Lower leg skin (tissue), 3 donors: ENCODE measurements at regions not wholly inside any gene's neighbourhood (a gene's known extent, or its start where the extent isn't known, plus 50 kb on each side); places are given as distances from the start of the nearest gene placed in this dataset.

Source experiments
- CTCF ChIP-seq, 3 donors: fragments of 450-650 bp; IDR thresholded peaks; one replicate each; pipeline ENCODE4 v1.5.1; 2016; ENCODE audit warnings: antibody characterized with exemption in 3 of 3, mild to moderate bottlenecking in 3 of 3, moderate library complexity in 2 of 3
- POLR2A ChIP-seq, 2 donors: fragments of 450-650 bp; IDR thresholded peaks; one replicate each; pipeline ENCODE4 v1.6.1; 2016 to 2017; ENCODE audit warnings: antibody characterized with exemption in 2 of 2, mild to moderate bottlenecking in 1 of 2, moderate library complexity in 1 of 2

GRCh38 chr13:109655206-109655600 is 131.2 kb downstream of the IRS2 start:
- TF ChIP-seq CTCF (IDR thresholded peaks at IDR 0.05) (no peak), POLR2A (IDR thresholded peaks at IDR 0.05) (no peak)
